Fibroblast of the aortic adventitia (primary cell): ENCODE measurements at regions not wholly inside any gene's neighbourhood (a gene's known extent, or its start where the extent isn't known, plus 50 kb on each side); places are given as distances from the start of the nearest gene placed in this dataset.

Experiments used
- DNase-seq: peaks from one replicate; pipeline ENCODE4 v3.0.0-alpha.2; 2010; ENCODE audit warnings: low read depth
- H3K4me3 ChIP-seq: 2 replicates; pipeline ENCODE4 v1.5.1; 2011; ENCODE audit warnings: low read depth, mild to moderate bottlenecking, control low read depth, low read length, moderate library complexity
- TF ChIP-seq, protein P1 (sequence below): IDR thresholded peaks from 2 replicates; pipeline ENCODE4 v1.5.1; 2011; ENCODE audit warnings: mild to moderate bottlenecking, low read length, control low read depth, inconsistent platforms; ENCODE audit not compliant: insufficient read depth

DNA sequence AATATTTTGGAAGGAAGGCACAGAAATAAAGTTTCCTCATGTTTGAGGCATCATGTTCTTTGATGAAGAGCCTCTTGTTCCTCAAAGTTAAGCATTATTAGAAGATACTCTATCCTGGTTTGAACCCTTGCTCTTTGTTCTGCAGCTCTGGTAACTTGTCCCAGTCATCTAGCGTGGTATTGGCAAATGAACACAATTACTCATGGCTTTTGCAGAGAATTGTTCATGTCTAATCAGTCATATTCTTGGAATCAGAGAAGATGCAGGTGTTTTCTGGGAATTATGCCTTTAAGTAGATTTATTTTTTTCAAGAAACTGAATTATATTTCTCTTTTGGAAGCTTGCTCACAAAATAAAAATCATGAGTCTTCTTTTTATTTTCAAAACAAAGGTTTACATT, 52.9 kb upstream of the HPGDS start:
- DNase-seq: peak; percentile 30

DNA sequence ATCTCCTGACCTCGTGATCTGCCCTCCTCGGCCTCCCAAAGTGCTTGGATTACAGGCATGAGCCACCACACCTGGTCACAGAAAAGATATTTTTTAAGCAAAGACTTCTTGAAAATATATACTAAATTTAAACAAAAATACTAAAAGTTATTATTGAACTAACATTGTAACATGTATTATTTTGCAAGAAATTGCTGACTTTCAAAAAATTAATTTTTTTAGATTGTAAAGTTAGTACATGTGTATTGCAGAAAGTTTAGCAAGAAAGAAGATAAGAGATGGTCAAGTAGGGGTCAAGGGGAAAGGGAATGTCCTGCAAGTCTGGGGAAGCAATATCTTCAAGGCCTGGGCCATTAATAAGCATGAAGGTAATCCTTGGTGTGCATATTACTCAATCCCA, 54.3 kb upstream of the HPGDS start:
- H3K4me3 ChIP-seq: no peak overlapping the region
- DNase-seq: no peak
- TF ChIP-seq, protein P1, sequence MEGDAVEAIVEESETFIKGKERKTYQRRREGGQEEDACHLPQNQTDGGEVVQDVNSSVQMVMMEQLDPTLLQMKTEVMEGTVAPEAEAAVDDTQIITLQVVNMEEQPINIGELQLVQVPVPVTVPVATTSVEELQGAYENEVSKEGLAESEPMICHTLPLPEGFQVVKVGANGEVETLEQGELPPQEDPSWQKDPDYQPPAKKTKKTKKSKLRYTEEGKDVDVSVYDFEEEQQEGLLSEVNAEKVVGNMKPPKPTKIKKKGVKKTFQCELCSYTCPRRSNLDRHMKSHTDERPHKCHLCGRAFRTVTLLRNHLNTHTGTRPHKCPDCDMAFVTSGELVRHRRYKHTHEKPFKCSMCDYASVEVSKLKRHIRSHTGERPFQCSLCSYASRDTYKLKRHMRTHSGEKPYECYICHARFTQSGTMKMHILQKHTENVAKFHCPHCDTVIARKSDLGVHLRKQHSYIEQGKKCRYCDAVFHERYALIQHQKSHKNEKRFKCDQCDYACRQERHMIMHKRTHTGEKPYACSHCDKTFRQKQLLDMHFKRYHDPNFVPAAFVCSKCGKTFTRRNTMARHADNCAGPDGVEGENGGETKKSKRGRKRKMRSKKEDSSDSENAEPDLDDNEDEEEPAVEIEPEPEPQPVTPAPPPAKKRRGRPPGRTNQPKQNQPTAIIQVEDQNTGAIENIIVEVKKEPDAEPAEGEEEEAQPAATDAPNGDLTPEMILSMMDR: no peak

More for the DNA sequence above, 52.9 kb upstream of the HPGDS start:
- TF ChIP-seq, protein P1: no peak
- H3K4me3 ChIP-seq: no peak overlapping the region

DNA sequence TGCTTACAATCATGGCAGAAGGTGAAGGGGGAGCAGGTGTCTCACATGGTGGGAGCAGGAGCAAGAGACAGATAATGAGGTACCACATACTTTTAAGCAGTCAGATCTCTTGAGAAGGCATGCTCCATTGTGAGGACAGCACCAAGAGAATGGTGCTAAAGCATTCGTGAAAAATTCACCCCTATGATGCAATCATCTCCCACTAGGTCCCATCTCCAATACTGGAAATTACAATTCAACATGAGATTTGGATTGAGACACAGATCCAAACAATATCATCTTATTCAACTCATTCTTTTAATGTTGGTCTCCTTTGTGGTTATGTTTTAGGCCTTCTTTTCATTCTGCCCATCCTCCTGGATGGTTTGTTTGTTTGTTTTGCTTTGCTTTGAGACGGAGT, 54.1 kb upstream of the PDLIM5 start:
- TF ChIP-seq, protein P1: no peak
- H3K4me3 ChIP-seq: no peak overlapping the region
- no peak for DNase-seq

DNA sequence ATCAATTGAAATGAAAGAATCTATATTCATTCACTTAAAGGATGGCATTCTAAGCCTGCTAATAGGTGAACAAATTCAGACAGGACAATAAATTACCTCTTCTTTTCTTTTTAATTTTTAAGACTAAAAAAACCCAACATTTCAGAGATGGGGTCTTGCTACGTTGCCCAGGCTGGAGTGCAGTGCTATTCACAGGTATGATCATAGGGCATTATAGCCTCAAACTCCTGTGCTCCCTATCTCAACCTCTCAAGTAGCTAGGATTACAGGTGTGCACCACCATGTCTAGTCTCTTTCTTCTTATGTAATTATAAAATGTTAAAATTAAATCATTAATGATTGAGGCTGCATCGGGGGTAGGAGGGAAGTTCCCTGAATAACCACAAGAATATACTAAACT, 52.5 kb upstream of the PDLIM5 start:
- TF ChIP-seq, protein P1: no peak
- DNase-seq: no peak
- H3K4me3 ChIP-seq: no peak overlapping the region

DNA sequence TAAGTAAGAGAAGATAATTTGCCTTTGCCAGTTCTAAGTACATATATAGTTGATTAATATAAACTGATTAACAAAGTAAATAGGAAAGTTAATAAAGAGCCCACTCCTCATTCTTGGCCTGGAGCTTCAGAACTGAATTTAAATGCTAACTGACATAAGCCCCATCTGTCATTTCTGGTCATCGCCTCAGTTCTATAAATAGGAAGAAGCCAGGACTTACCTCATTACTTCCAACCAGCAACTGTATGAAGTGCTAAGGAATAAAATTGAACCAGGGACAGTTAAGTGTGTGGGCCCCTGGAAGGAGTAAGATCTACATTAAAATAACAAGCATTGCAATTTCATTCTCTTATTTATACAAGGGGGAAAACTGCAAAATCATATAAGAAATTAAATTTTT, 52.0 kb upstream of the PDLIM5 start:
- DNase-seq: no peak
- TF ChIP-seq, protein P1: no peak

DNA sequence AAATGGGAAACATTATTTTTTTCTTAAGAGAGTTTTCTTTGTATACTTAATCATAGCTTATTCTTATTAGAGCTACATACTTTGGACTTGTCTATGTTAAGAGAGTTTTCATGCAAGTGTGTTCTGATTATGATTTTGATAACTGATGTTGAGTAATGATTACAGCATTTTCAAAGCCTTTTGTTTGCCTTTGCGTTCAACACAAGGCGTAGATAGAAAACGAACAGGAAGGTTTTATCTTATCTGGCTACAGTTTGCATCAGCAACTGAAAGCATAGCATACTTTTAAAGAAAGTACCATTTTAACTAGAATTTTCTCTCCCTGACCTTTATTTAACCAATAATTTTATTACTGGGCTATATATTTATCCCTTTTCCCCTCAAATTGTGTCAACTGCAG, 51.6 kb upstream of the PDLIM5 start:
- TF ChIP-seq, protein P1: no peak
- DNase-seq: no peak
- no peak overlapping the region for H3K4me3 ChIP-seq

More for the DNA sequence above, 52.0 kb upstream of the PDLIM5 start:
- H3K4me3 ChIP-seq: no peak overlapping the region
